GM23338 (cell line): ENCODE measurements at regions not wholly inside any gene's neighbourhood (a gene's known extent, or its start where the extent isn't known, plus 50 kb on each side); places are given as distances from the start of the nearest gene placed in this dataset.

ENCODE experiments used
- ATAC-seq: fragments of 200-7000 bp; cut with Tn5 transposase; 3 replicates; pipeline ENCODE4 v1.9.1; 2020
- DNase-seq: peaks from one replicate; pipeline ENCODE4 v3.0.0-alpha.2; 2015; ENCODE audit warnings: low spot score
- H2AFZ ChIP-seq: fragments of 200-600 bp; sonication (generic); 2 replicates; pipeline ENCODE4 v1.8.0; 2016; ENCODE audit warnings: antibody characterized with exemption, mild to moderate bottlenecking, moderate library complexity
- H3F3A ChIP-seq: fragments of 200-600 bp; sonication (generic); replicated peaks from 2 replicates; pipeline ENCODE4 v1.8.0; 2017; ENCODE audit warnings: antibody characterized with exemption, mixed run types, low read depth
- H3K27ac ChIP-seq: fragments of 200-600 bp; sonication (generic); 2 replicates; pipeline ENCODE4 v1.6.1; 2016; ENCODE audit warnings: low read depth
- H3K27me3 ChIP-seq: fragments of 200-600 bp; sonication (generic); 2 replicates; pipeline ENCODE4 v1.8.0; 2016; ENCODE audit warnings: mild to moderate bottlenecking, mixed run types, moderate library complexity; ENCODE audit not compliant: insufficient read depth
- H3K36me3 ChIP-seq: fragments of 200-600 bp; sonication (generic); 2 replicates; pipeline ENCODE4 v1.8.0; 2016; ENCODE audit warnings: mild to moderate bottlenecking; ENCODE audit not compliant: insufficient read depth
- H3K4me1 ChIP-seq: fragments of 200-600 bp; sonication (generic); 2 replicates; pipeline ENCODE4 v1.8.0; 2016; ENCODE audit warnings: mild to moderate bottlenecking, moderate library complexity; ENCODE audit not compliant: insufficient read depth
- H3K4me2 ChIP-seq: fragments of 200-600 bp; sonication (generic); 2 replicates; pipeline ENCODE4 v1.7.1; 2017; ENCODE audit warnings: mixed run types
- H3K4me3 ChIP-seq: fragments of 200-600 bp; sonication (generic); 2 replicates; pipeline ENCODE4 v1.6.1; 2016; ENCODE audit warnings: mixed run types
- H3K79me2 ChIP-seq: fragments of 200-600 bp; sonication (generic); replicated peaks from 2 replicates; pipeline ENCODE4 v1.8.0; 2017; ENCODE audit warnings: mild to moderate bottlenecking; ENCODE audit not compliant: insufficient read depth
- H3K9me2 ChIP-seq: fragments of 200-600 bp; sonication (generic); 2 replicates; pipeline ENCODE4 v1.8.0; 2017; ENCODE audit not compliant: insufficient read depth
- H4K20me1 ChIP-seq: fragments of 200-600 bp; sonication (generic); replicated peaks from 2 replicates; pipeline ENCODE4 v1.8.0; 2017; ENCODE audit warnings: mild to moderate bottlenecking; ENCODE audit not compliant: insufficient read depth
- H3K27ac Mint-ChIP-seq: 2 replicates; pipeline ENCODE4 v1.8.0; 2020; ENCODE audit warnings: inconsistent platforms, mild to moderate bottlenecking, moderate library complexity, mixed read lengths
- H3K27me3 Mint-ChIP-seq: 3 replicates; pipeline ENCODE4 v1.8.0; 2022; ENCODE audit warnings: low read depth, mild to moderate bottlenecking, moderate library complexity, mixed read lengths, inconsistent platforms; ENCODE audit not compliant: insufficient read depth, poor library complexity
- H3K36me3 Mint-ChIP-seq: 3 replicates; pipeline ENCODE4 v1.8.0; 2021; ENCODE audit warnings: low read depth, mild to moderate bottlenecking, inconsistent platforms, moderate library complexity, mixed read lengths
- H3K4me1 Mint-ChIP-seq: 3 replicates; pipeline ENCODE4 v1.8.0; 2020; ENCODE audit warnings: mild to moderate bottlenecking, inconsistent platforms, mixed read lengths
- H3K4me3 Mint-ChIP-seq: 3 replicates; pipeline ENCODE4 v1.8.0; 2021; ENCODE audit warnings: moderate library complexity, mild to moderate bottlenecking, inconsistent platforms, mixed read lengths
- H3K9me3 Mint-ChIP-seq: 3 replicates; pipeline ENCODE4 v1.8.0; 2020; ENCODE audit warnings: moderate library complexity, mild to moderate bottlenecking, inconsistent platforms, mixed read lengths
- EZH2 ChIP-seq: fragments of 200-600 bp; sonication (generic); IDR thresholded peaks from one replicate; pipeline ENCODE4 v1.8.0; 2017; ENCODE audit warnings: antibody characterized with exemption, mild to moderate bottlenecking, low read depth; ENCODE audit not compliant: unreplicated experiment
- EZH2phosphoT487 ChIP-seq: fragments of 200-600 bp; sonication (generic); IDR thresholded peaks from one replicate; pipeline ENCODE4 v1.8.1; 2018; ENCODE audit warnings: antibody characterized with exemption; ENCODE audit not compliant: unreplicated experiment
- JUNB ChIP-seq: IDR thresholded peaks from one replicate; pipeline ENCODE4 v1.6.1; 2016; ENCODE audit warnings: antibody characterized with exemption; ENCODE audit not compliant: unreplicated experiment
- NANOG ChIP-seq: IDR thresholded peaks from 2 replicates; pipeline ENCODE4 v1.6.1; 2016; ENCODE audit warnings: antibody characterized with exemption, borderline replicate concordance
- POLR2AphosphoS5 ChIP-seq: IDR thresholded peaks from 2 replicates; pipeline ENCODE4 v1.6.1; 2016; ENCODE audit warnings: antibody characterized with exemption, low read depth
- REST ChIP-seq: IDR thresholded peaks from one replicate; pipeline ENCODE4 v1.6.1; 2018; ENCODE audit warnings: antibody characterized with exemption; ENCODE audit not compliant: unreplicated experiment
- STAT1 ChIP-seq: IDR thresholded peaks from one replicate; pipeline ENCODE4 v1.6.1; 2016; ENCODE audit warnings: antibody characterized with exemption; ENCODE audit not compliant: unreplicated experiment
- ZNF462 ChIP-seq: fragments of 250-450 bp; sonication (Bioruptor Pico); IDR thresholded peaks from 2 replicates; pipeline ENCODE4 v1.5.0; 2020; ENCODE audit warnings: mild to moderate bottlenecking, moderate library complexity
- TF ChIP-seq, protein P1 (sequence below), 2 experiments: fragments of 200-600 bp in 1 of 2; sonication (generic) in 1 of 2; conservative IDR thresholded peaks; 2 replicates each; pipeline versions ENCODE4 v1.5.1 to v1.6.1; 2016 to 2017; ENCODE audit warnings: antibody characterized with exemption in 2 of 2, low read depth in 2 of 2, mild to moderate bottlenecking in 2 of 2, moderate library complexity in 1 of 2
- TF ChIP-seq, protein P2 (sequence below): IDR thresholded peaks from 2 replicates; pipeline ENCODE4 v1.6.1; 2016; ENCODE audit warnings: antibody characterized with exemption

DNA sequence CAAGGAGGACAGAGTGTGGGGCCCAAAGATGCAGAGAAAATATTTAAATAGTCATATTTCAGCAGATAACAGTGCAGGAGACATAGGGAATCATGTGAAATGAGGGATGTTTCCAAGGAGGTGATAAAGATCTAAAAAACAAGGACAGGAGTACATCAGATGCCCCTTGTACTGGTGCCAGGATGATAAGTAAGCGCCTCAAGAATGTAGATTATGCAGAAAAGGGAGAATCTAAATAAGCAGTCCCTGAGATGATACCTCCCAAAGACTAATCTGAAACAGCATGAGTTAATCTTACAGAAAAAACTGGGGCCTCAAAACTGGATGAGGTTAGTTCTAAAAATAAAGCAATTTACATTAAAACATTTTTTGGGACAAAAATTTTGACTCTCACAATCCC is 136.1 kb upstream of the WDFY3 start (continued):
- TF ChIP-seq, protein P1, sequence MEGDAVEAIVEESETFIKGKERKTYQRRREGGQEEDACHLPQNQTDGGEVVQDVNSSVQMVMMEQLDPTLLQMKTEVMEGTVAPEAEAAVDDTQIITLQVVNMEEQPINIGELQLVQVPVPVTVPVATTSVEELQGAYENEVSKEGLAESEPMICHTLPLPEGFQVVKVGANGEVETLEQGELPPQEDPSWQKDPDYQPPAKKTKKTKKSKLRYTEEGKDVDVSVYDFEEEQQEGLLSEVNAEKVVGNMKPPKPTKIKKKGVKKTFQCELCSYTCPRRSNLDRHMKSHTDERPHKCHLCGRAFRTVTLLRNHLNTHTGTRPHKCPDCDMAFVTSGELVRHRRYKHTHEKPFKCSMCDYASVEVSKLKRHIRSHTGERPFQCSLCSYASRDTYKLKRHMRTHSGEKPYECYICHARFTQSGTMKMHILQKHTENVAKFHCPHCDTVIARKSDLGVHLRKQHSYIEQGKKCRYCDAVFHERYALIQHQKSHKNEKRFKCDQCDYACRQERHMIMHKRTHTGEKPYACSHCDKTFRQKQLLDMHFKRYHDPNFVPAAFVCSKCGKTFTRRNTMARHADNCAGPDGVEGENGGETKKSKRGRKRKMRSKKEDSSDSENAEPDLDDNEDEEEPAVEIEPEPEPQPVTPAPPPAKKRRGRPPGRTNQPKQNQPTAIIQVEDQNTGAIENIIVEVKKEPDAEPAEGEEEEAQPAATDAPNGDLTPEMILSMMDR (conservative IDR thresholded peaks at IDR 0.05; ENCODE audit: low read depth in 2 of 2): no peak
- no peak for TF ChIP-seq NANOG
- TF ChIP-seq EZH2: no peak
- TF ChIP-seq STAT1: no peak

GRCh38 chr4:85106166-85106565 is 139.7 kb upstream of the WDFY3 start:
- H3K4me2 ChIP-seq: no peak overlapping the region
- Mint-ChIP-seq H3K9me3 (no peaks in the 10 kb centered on the region), H3K4me3 (no peak overlapping the region), H3K36me3 (no peaks in the 10 kb centered on the region), H3K27ac (no peak overlapping the region), H3K27me3 (no peaks in the 10 kb centered on the region), H3K4me1 (no peaks in the 10 kb centered on the region)
- no peaks in the 10 kb centered on the region for H3K27me3 ChIP-seq
- no peaks in the 10 kb centered on the region for H3K36me3 ChIP-seq
- H3K27ac ChIP-seq: no peak overlapping the region
- H4K20me1 ChIP-seq: no peaks in the 10 kb centered on the region
- H3K4me3 ChIP-seq: no peak overlapping the region
- ATAC-seq (no peak), DNase-seq (no peak)
- H3K4me1 ChIP-seq: no peaks in the 10 kb centered on the region
- peaks cover 12% of the 10 kb centered on the region for H3K9me2 ChIP-seq
- no peak overlapping the region for H2AFZ ChIP-seq
- no peaks in the 10 kb centered on the region for H3K79me2 ChIP-seq
- no peaks in the 10 kb centered on the region for H3F3A ChIP-seq
- TF ChIP-seq POLR2AphosphoS5: no peak
- no peak for TF ChIP-seq EZH2phosphoT487
- TF ChIP-seq JUNB: no peak
- TF ChIP-seq, protein P1 (conservative IDR thresholded peaks at IDR 0.05; ENCODE audit: low read depth in 2 of 2): no peak
- TF ChIP-seq NANOG: no peak
- no peak for TF ChIP-seq EZH2
- TF ChIP-seq REST: no peak
- TF ChIP-seq, protein P2, sequence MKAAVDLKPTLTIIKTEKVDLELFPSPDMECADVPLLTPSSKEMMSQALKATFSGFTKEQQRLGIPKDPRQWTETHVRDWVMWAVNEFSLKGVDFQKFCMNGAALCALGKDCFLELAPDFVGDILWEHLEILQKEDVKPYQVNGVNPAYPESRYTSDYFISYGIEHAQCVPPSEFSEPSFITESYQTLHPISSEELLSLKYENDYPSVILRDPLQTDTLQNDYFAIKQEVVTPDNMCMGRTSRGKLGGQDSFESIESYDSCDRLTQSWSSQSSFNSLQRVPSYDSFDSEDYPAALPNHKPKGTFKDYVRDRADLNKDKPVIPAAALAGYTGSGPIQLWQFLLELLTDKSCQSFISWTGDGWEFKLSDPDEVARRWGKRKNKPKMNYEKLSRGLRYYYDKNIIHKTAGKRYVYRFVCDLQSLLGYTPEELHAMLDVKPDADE: no peak
- no peak for TF ChIP-seq ZNF462 (CRISPR knock-in tag)
